ENCODE measurements at regions not wholly inside any gene's neighbourhood (a gene's known extent, or its start where the extent isn't known, plus 50 kb on each side); places are given as distances from the start of the nearest gene placed in this dataset.
"Not testable (repeated sequence)": the region's sequence is repeated elsewhere in the genome, so short reads cannot be mapped to it uniquely, and the experiment has no call there.

DNA sequence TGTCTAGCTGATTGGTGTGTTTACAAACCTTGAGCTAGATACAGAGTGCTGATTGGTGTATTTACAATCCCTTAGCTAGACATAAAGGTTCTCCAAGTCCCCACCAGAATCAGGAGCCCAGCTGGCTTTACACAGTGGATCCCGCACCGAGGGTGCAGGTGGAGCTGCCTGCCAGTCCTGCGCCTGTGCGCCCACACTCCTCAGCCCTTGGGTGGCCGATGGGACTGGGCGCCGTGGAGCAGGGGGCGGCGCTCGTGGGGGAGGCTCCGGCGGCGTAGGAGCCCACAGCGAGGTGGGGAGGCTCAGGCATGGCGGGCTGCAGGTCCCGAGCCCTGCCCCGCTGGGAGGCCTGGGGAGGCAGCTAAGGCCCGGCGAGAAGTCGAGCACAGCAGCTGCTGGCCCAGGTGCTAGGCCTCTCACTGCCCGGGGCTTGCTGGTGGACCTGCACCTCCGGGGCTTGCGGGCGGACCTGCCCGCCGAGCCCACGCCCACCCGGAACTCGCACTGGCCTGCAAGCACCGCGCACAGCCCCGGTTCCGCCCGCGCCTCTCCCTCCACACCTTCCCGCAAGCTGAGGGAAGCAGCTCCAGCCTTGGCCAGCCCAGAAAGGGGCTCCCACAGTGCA, 51.0 kb upstream of the CDYL start:
- TF ChIP-seq POLR2AphosphoS5 (IDR thresholded peaks at IDR 0.05; ENCODE audit: borderline replicate concordance, low read depth, low read length); EZH2 (IDR thresholded peaks at IDR 0.05); FOXP2 (optimal IDR thresholded peaks at IDR 0.05; ENCODE audit: control extremely low read depth, extremely low read length, insufficient read depth): not testable (repeated sequence)

Measured in SK-N-MC (cell line).